Osteoblast (primary cell): ENCODE measurements at regions not wholly inside any gene's neighbourhood (a gene's known extent, or its start where the extent isn't known, plus 50 kb on each side); places are given as distances from the start of the nearest gene placed in this dataset.

Experiments
- DNase-seq: peaks from one replicate; pipeline ENCODE4 v3.0.0; 2011; ENCODE audit warnings: low spot score, mixed read lengths; ENCODE audit not compliant: insufficient read length; ENCODE audit errors: missing footprints
- H2AFZ ChIP-seq: 2 replicates; pipeline ENCODE4 v1.6.0; 2011; ENCODE audit warnings: mild to moderate bottlenecking, low read length
- H3K27ac ChIP-seq: 2 replicates; pipeline ENCODE4 v1.5.1; 2011; ENCODE audit warnings: mild to moderate bottlenecking, low read depth, low read length, moderate library complexity
- H3K27me3 ChIP-seq: 2 replicates; pipeline ENCODE4 v1.6.0; 2012; ENCODE audit warnings: mild to moderate bottlenecking, control low read depth, inconsistent platforms, low read length, moderate library complexity; ENCODE audit not compliant: insufficient read depth
- H3K36me3 ChIP-seq: 2 replicates; pipeline ENCODE4 v1.5.1; 2011; ENCODE audit warnings: mild to moderate bottlenecking, low read length, control low read depth, moderate library complexity; ENCODE audit not compliant: insufficient read depth
- H3K4me1 ChIP-seq: 2 replicates; pipeline ENCODE4 v1.5.1; 2011; ENCODE audit warnings: mild to moderate bottlenecking, low read length, control low read depth, moderate library complexity; ENCODE audit not compliant: insufficient read depth
- H3K4me2 ChIP-seq: 2 replicates; pipeline ENCODE4 v1.6.0; 2011; ENCODE audit warnings: mild to moderate bottlenecking, low read length; ENCODE audit not compliant: insufficient read depth
- H3K4me3 ChIP-seq: fragments of 200-600 bp; sonication (generic); 3 replicates; pipeline ENCODE4 v1.5.1; 2012; ENCODE audit warnings: mild to moderate bottlenecking, low read length, inconsistent platforms; ENCODE audit not compliant: insufficient read depth
- H3K79me2 ChIP-seq: 2 replicates; pipeline ENCODE4 v1.6.0; 2012; ENCODE audit warnings: mild to moderate bottlenecking, low read length, control low read depth, inconsistent platforms; ENCODE audit not compliant: insufficient read depth
- H3K9me3 ChIP-seq: 2 replicates; pipeline ENCODE4 v1.5.1; 2011; ENCODE audit warnings: low read depth, low read length, control low read depth
- H4K20me1 ChIP-seq: 2 replicates; pipeline ENCODE4 v1.6.0; 2012; ENCODE audit warnings: mild to moderate bottlenecking, low read length, control low read depth; ENCODE audit not compliant: insufficient read depth
- TF ChIP-seq, protein P1 (sequence below): IDR thresholded peaks from 2 replicates; pipeline ENCODE4 v1.5.1; 2011; ENCODE audit warnings: mild to moderate bottlenecking, low read depth, low read length, moderate library complexity; ENCODE audit errors: extremely low read depth

DNA sequence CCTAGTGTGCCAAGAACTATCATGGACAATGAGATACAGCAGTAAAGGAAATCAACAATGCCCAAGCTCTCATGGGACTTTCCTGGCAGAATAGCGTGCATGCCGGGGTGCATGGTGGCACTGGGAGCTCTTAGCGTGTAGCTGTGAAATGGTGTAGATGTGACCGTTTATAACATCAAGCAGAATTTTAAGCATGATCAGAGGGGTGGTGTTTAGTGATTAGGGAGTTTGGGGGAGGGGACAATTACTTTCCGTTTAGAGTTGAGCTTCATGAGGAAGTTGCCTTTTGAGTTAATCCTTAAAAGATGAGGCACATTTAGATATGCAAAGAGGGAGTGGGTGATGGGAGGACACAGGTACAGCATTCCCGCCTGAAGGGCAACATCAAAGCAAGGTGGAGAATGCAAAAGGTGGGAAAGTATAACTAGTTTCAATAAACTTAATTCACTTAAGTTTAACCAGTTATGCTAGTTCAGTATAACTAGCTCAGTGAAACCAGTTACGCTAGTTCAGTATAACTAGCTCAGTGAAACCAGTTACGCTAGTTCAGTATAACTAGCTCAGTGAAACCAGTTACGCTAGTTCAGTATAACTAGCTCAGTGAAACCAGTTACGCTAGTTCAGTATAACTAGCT, 661.6 kb downstream of the QKI start:
- Histone ChIP-seq H3K9me3 (no peaks in the 10 kb centered on the region), H3K79me2 (no peaks in the 10 kb centered on the region), H3K4me2 (no peak overlapping the region), H3K27me3 (no peaks in the 10 kb centered on the region), H2AFZ (no peak overlapping the region), H3K36me3 (no peaks in the 10 kb centered on the region), H3K4me3 (no peak overlapping the region), H3K27ac (no peak overlapping the region), H3K4me1 (no peaks in the 10 kb centered on the region), H4K20me1 (no peaks in the 10 kb centered on the region)
- no peak for DNase-seq
- TF ChIP-seq, protein P1, sequence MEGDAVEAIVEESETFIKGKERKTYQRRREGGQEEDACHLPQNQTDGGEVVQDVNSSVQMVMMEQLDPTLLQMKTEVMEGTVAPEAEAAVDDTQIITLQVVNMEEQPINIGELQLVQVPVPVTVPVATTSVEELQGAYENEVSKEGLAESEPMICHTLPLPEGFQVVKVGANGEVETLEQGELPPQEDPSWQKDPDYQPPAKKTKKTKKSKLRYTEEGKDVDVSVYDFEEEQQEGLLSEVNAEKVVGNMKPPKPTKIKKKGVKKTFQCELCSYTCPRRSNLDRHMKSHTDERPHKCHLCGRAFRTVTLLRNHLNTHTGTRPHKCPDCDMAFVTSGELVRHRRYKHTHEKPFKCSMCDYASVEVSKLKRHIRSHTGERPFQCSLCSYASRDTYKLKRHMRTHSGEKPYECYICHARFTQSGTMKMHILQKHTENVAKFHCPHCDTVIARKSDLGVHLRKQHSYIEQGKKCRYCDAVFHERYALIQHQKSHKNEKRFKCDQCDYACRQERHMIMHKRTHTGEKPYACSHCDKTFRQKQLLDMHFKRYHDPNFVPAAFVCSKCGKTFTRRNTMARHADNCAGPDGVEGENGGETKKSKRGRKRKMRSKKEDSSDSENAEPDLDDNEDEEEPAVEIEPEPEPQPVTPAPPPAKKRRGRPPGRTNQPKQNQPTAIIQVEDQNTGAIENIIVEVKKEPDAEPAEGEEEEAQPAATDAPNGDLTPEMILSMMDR, result no peak

DNA sequence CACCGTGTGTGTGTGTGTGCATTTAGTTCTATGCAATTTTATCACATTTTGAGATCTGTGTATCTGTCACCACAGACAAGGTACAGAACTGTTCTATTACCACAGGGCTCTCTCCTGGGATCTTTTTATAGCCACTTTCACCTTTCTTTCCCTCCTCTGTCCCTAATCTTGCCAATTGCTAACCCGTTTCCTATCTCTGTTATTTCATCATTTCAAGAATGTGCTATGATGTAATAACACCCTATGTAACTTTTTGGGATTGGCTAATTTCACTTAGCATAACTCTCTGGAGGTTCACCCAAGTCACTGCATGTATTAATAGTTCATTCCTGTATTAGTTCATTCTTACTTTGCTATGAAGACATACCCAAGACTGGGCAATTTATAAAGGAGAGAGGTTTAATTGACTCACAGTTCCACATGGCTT, 657.7 kb downstream of the QKI start:
- Histone ChIP-seq H3K36me3 (no peaks in the 10 kb centered on the region), H3K27ac (no peak overlapping the region), H3K4me3 (no peak overlapping the region), H3K4me1 (no peaks in the 10 kb centered on the region), H3K4me2 (no peak overlapping the region), H3K79me2 (no peaks in the 10 kb centered on the region), H4K20me1 (no peaks in the 10 kb centered on the region), H3K9me3 (no peaks in the 10 kb centered on the region), H2AFZ (no peak overlapping the region), H3K27me3 (no peaks in the 10 kb centered on the region)
- no peak for DNase-seq
- TF ChIP-seq, protein P1, result no peak

DNA sequence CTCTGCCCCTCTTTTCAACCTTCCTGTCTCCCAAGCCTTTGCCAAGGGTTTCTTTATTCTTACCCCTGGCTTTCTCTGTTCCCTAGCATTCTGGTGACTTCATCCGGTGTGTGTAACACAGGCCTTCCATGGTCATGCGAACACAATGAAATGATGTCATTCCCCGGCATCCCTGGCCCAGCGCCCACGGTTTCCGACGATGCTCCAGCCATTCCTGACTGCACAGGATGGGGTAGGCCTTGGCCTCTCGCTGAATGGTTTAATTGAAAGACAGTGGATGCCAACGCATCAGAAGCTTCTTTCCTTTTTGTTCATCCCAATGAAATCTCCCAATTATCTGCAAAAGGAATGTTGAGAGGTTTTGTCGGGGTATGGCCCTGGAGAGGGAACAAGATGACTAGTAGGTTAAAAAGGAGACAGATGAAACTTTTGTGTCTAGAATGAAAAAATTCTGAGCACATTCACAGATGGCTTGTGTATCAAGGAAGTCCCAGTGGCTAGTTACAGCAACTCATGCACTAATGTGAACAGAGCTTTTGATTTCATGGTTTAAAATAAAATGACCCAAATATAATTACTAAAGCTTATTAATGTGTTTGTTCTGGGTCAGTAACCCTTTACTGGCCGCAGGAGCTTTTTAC, 655.0 kb downstream of the QKI start:
- H2AFZ ChIP-seq, result no peak overlapping the region
- H3K27me3 ChIP-seq, result no peaks in the 10 kb centered on the region

DNA sequence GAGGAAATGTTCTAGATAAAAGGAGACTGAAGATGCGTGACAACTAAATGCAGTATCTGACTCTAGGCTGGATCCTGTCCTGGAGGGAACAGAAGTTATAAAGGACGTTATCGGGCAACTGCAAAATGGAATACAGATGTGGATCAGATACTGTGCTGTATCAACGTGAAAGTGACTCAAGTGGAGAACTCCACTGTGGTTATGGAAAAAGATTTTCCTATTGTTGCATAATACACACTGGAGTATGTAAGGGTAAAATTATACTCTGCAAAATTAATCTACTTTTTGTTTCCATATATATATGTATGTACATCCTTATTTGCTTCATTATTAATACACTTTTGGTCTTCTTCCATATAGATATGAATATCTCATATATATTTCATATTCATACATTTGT, 654.0 kb downstream of the QKI start:
- Histone ChIP-seq H2AFZ (no peak overlapping the region), H3K9me3 (no peaks in the 10 kb centered on the region), H3K36me3 (no peaks in the 10 kb centered on the region), H3K27ac (no peak overlapping the region), H3K4me3 (no peak overlapping the region), H3K79me2 (no peaks in the 10 kb centered on the region), H3K27me3 (no peaks in the 10 kb centered on the region), H3K4me2 (no peak overlapping the region), H4K20me1 (no peaks in the 10 kb centered on the region), H3K4me1 (no peaks in the 10 kb centered on the region)
- no peak for DNase-seq
- TF ChIP-seq, protein P1, result no peak

More for the DNA sequence above, 655.0 kb downstream of the QKI start:
- TF ChIP-seq, protein P1, result no peak
- Histone ChIP-seq H3K4me1 (no peaks in the 10 kb centered on the region), H3K79me2 (no peaks in the 10 kb centered on the region), H3K4me3 (no peak overlapping the region), H3K27ac (no peak overlapping the region), H3K36me3 (no peaks in the 10 kb centered on the region), H3K4me2 (no peak overlapping the region), H4K20me1 (no peaks in the 10 kb centered on the region), H3K9me3 (no peaks in the 10 kb centered on the region)
- DNase-seq, result no peak
